ENCODE measurements at regions not wholly inside any gene's neighbourhood (a gene's known extent, or its start where the extent isn't known, plus 50 kb on each side); places are given as distances from the start of the nearest gene placed in this dataset.

- ChIA-PET CTCF (no interaction called here), RAD21 (ENCODE audit: low non-redundant PET in 1 of 2, low total read pairs in 2 of 2, uncharacterized antibody in 2 of 2, unreplicated experiment in 2 of 2) (no interaction called here), POLR2A (no interaction called here)
- H3K9ac ChIP-seq (ENCODE audit: low read length) = no peak overlapping the region
- peaks cover 6% of the 10 kb centered on the region; the same call in 1 of the 2 replicates for H3K27me3 ChIP-seq (ENCODE audit: insufficient read depth, low read length)
- no peaks in the 10 kb centered on the region for H3K9me3 ChIP-seq (ENCODE audit: control insufficient read depth in 1 of 2, insufficient read depth in 1 of 2, low read depth in 1 of 2, low read length in 2 of 2)
- H3K4me3 ChIP-seq (replicated peaks in 1 of 2; ENCODE audit: low read depth in 1 of 2, low read length in 2 of 2) = no peak overlapping the region
- no peak overlapping the region for H2AFZ ChIP-seq (ENCODE audit: low read depth, low read length, poor library complexity, severe bottlenecking)
- H3K4me2 ChIP-seq (ENCODE audit: low read length) = no peak overlapping the region
- TF ChIP-seq SIN3A (IDR thresholded peaks at IDR 0.05; ENCODE audit: low read depth) (no peak), YY1 (IDR thresholded peaks at IDR 0.05; ENCODE audit: extremely low read depth, insufficient replicate concordance, low read depth, low read length) (no peak), TCF7L2 (IDR thresholded peaks at IDR 0.05; ENCODE audit: borderline replicate concordance, extremely low read depth, insufficient read depth, insufficient read length) (no peak), FOSL1 (IDR thresholded peaks at IDR 0.05; ENCODE audit: low read depth) (no peak), EZH2phosphoT487 (IDR thresholded peaks at IDR 0.05; ENCODE audit: borderline replicate concordance) (no peak)
- DNase-seq (ENCODE audit: low read depth, low spot score) (no peak), ATAC-seq (no peak)
- H4K20me1 ChIP-seq (ENCODE audit: insufficient read depth) = no peaks in the 10 kb centered on the region
- no TSS peak for BruUV-seq (replicated peaks)
- intact Hi-C loops (cut with micrococcal nuclease) = no loop called here
- H3K4me1 ChIP-seq (ENCODE audit: control insufficient read depth in 1 of 2, insufficient read depth in 2 of 2, low read length in 2 of 2) = no peaks in the 10 kb centered on the region
- no peaks in the 10 kb centered on the region for H3K79me2 ChIP-seq (ENCODE audit: insufficient read depth, low read length)
- H3K36me3 ChIP-seq (ENCODE audit: control insufficient read depth in 1 of 2, insufficient read depth in 2 of 2, low read length in 2 of 2) = no peaks in the 10 kb centered on the region
- H3K27ac ChIP-seq (ENCODE audit: low read depth, low read length) = no peak overlapping the region
- no peaks in the 10 kb centered on the region for H3K9me2 ChIP-seq (ENCODE audit: insufficient read depth)
These were observed 125.1 kb upstream of the RGMA start for GRCh38 chr15:93214106-93214505.

GRCh38 chr15:93213281-93213680, 124.3 kb upstream of the RGMA start:
- ChIA-PET RAD21 (ENCODE audit: low non-redundant PET in 1 of 2, low total read pairs in 2 of 2, uncharacterized antibody in 2 of 2, unreplicated experiment in 2 of 2) (no interaction called here), CTCF (no interaction called here), POLR2A (no interaction called here)
- intact Hi-C loops (cut with micrococcal nuclease) = no loop called here
- Histone ChIP-seq H3K4me3 (replicated peaks in 1 of 2; ENCODE audit: low read depth in 1 of 2, low read length in 2 of 2) (no peak overlapping the region), H3K27ac (ENCODE audit: low read depth, low read length) (no peak overlapping the region), H4K20me1 (ENCODE audit: insufficient read depth) (no peaks in the 10 kb centered on the region), H2AFZ (ENCODE audit: low read depth, low read length, poor library complexity, severe bottlenecking) (no peak overlapping the region), H3K9me3 (ENCODE audit: control insufficient read depth in 1 of 2, insufficient read depth in 1 of 2, low read depth in 1 of 2, low read length in 2 of 2) (no peaks in the 10 kb centered on the region), H3K79me2 (ENCODE audit: insufficient read depth, low read length) (no peaks in the 10 kb centered on the region), H3K4me2 (ENCODE audit: low read length) (no peak overlapping the region), H3K27me3 (ENCODE audit: insufficient read depth, low read length) (peaks cover 4% of the 10 kb centered on the region; the same call in 1 of the 2 replicates), H3K4me1 (ENCODE audit: control insufficient read depth in 1 of 2, insufficient read depth in 2 of 2, low read length in 2 of 2) (no peaks in the 10 kb centered on the region), H3K36me3 (ENCODE audit: control insufficient read depth in 1 of 2, insufficient read depth in 2 of 2, low read length in 2 of 2) (no peaks in the 10 kb centered on the region), H3K9ac (ENCODE audit: low read length) (no peak overlapping the region), H3K9me2 (ENCODE audit: insufficient read depth) (no peaks in the 10 kb centered on the region)
- TF ChIP-seq YY1 (IDR thresholded peaks at IDR 0.05; ENCODE audit: extremely low read depth, insufficient replicate concordance, low read depth, low read length) (no peak), REST (IDR thresholded peaks at IDR 0.05; ENCODE audit: low read depth) (no peak), POLR2AphosphoS5 (IDR thresholded peaks at IDR 0.05; ENCODE audit: low read depth, low read length) (no peak), POLR2A (IDR thresholded peaks at IDR 0.05; ENCODE audit: borderline replicate concordance, extremely low read depth, insufficient read depth, insufficient read length) (no peak), ATF3 (IDR thresholded peaks at IDR 0.05) (no peak), MAX (IDR thresholded peaks at IDR 0.05) (no peak), FOSL1 (IDR thresholded peaks at IDR 0.05; ENCODE audit: low read depth) (no peak), CBX3 (IDR thresholded peaks at IDR 0.05; ENCODE audit: low read depth) (no peak), CEBPB (IDR thresholded peaks at IDR 0.05; ENCODE audit: low read depth) (no peak), ZBTB33 (IDR thresholded peaks at IDR 0.05; ENCODE audit: extremely low read depth, insufficient replicate concordance, low read length) (no peak), SIN3A (IDR thresholded peaks at IDR 0.05; ENCODE audit: low read depth) (no peak), JUND (IDR thresholded peaks at IDR 0.05) (no peak), ZFX (IDR thresholded peaks at IDR 0.05) (no peak)
- no TSS peak for BruUV-seq (replicated peaks)
- DNase-seq (ENCODE audit: low read depth, low spot score) = no peak
- ATAC-seq = no peak
